ENCODE measurements at regions not wholly inside any gene's neighbourhood (a gene's known extent, or its start where the extent isn't known, plus 50 kb on each side); places are given as distances from the start of the nearest gene placed in this dataset.

GRCh38 chr15:25605151-25605550 lies 166.3 kb upstream of the UBE3A start:
- dilution Hi-C loops (cut with HindIII; ENCODE audit: low sequenced_read_pairs, unreplicated experiment) (no loop called here), intact Hi-C loops (cut with micrococcal nuclease) (no loop called here), in situ Hi-C loops (cut with MboI; ENCODE audit: low sequenced_read_pairs) (no loop called here)
- Histone ChIP-seq H4K8ac (ENCODE audit: low read depth in 2 of 2, low read length in 2 of 2) (no peak overlapping the region), H3K4me1 (ENCODE audit: control insufficient read depth, insufficient read depth, low read length) (no peaks in the 10 kb centered on the region), H3K4me3 (ENCODE audit: insufficient read depth, low read depth, low read length) (no peak overlapping the region), H3K9me1 (ENCODE audit: insufficient read depth, low read length) (no peaks in the 10 kb centered on the region), H3K4me2 (ENCODE audit: low read depth, low read length) (no peak overlapping the region), H2BK5ac (ENCODE audit: low read depth, low read length, poor library complexity, severe bottlenecking) (no peak overlapping the region), H4K20me1 (ENCODE audit: insufficient read depth, low read length) (no peaks in the 10 kb centered on the region), H3K79me1 (ENCODE audit: low read depth in 1 of 2, low read length in 2 of 2) (no peaks in the 10 kb centered on the region), H4K91ac (ENCODE audit: insufficient read depth, low read depth, low read length) (no peak overlapping the region), H3K9ac (ENCODE audit: low read depth, low read length) (no peak overlapping the region), H2BK15ac (ENCODE audit: low read depth, low read length) (no peak overlapping the region), H3K27ac (ENCODE audit: insufficient read depth, low read length) (no peak overlapping the region), H3K56ac (ENCODE audit: extremely low read depth, insufficient read depth, low read length) (no peak overlapping the region), H2AK5ac (ENCODE audit: low read depth, low read length) (no peak overlapping the region), H3K14ac (replicated peaks; ENCODE audit: low read depth, low read length) (no peak overlapping the region), H3K9me3 (ENCODE audit: control insufficient read depth, insufficient read depth, low read length) (no peaks in the 10 kb centered on the region), H2AFZ (replicated peaks; ENCODE audit: low read length, poor library complexity) (no peak overlapping the region), H2BK120ac (ENCODE audit: low read depth, low read length) (no peak overlapping the region), H3K4ac (ENCODE audit: low read depth, low read length) (no peak overlapping the region), H2BK20ac (ENCODE audit: low read depth, low read length) (no peak overlapping the region), H3K23ac (ENCODE audit: low read depth, low read length) (no peak overlapping the region), H3K27me3 (ENCODE audit: control insufficient read depth, insufficient read depth, low read length) (no peaks in the 10 kb centered on the region), H2AK9ac (replicated peaks; ENCODE audit: low read depth, low read length, poor library complexity) (no peak overlapping the region), H4K5ac (ENCODE audit: low read depth, low read length) (no peak overlapping the region), H3K18ac (ENCODE audit: low read depth, low read length) (no peak overlapping the region), H3K36me3 (ENCODE audit: control insufficient read depth, insufficient read depth, low read length) (no peaks in the 10 kb centered on the region)
- TF ChIP-seq MAFK (IDR thresholded peaks at IDR 0.05; ENCODE audit: low read depth, low read length): no peak
- TF ChIP-seq POLR2A (IDR thresholded peaks at IDR 0.05; ENCODE audit: low read depth, low read length): no peak
- TF ChIP-seq MXI1 (IDR thresholded peaks at IDR 0.05; ENCODE audit: borderline replicate concordance, low read depth, low read length): no peak
- TF ChIP-seq ELK1 (IDR thresholded peaks at IDR 0.05; ENCODE audit: borderline replicate concordance, low read depth, low read length): no peak
- no peak for TF ChIP-seq RFX5 (IDR thresholded peaks at IDR 0.05; ENCODE audit: low read depth, low read length)
- no peak for TF ChIP-seq CEBPB (IDR thresholded peaks at IDR 0.05; ENCODE audit: low read depth, low read length)
- no peak for TF ChIP-seq CTCF (conservative IDR thresholded peaks at IDR 0.05; ENCODE audit: low read depth, low read length)
- no peak for TF ChIP-seq USF2 (IDR thresholded peaks at IDR 0.05; ENCODE audit: low read depth, low read length)
- TF ChIP-seq FOS (IDR thresholded peaks at IDR 0.05; ENCODE audit: low read depth, low read length): no peak
- TF ChIP-seq RAD21 (IDR thresholded peaks at IDR 0.05; ENCODE audit: low read length): no peak
- no peak for TF ChIP-seq NFE2L2 (IDR thresholded peaks at IDR 0.05; ENCODE audit: low read depth, low read length)
- TF ChIP-seq MAZ (IDR thresholded peaks at IDR 0.05; ENCODE audit: borderline replicate concordance, low read depth, low read length): no peak
- TF ChIP-seq SMC3 (IDR thresholded peaks at IDR 0.05; ENCODE audit: low read depth, low read length): no peak
- TF ChIP-seq BHLHE40 (IDR thresholded peaks at IDR 0.05; ENCODE audit: low read depth, low read length): no peak
- no peak for TF ChIP-seq RCOR1 (IDR thresholded peaks at IDR 0.05; ENCODE audit: insufficient replicate concordance, low read length)
- ChIA-PET POLR2A (ENCODE audit: unreplicated experiment) (no interaction called here), CTCF (no interaction called here)
- ATAC-seq (ENCODE audit: low read depth) (no peak), DNase-seq (no peak)
- WGBS, 2 experiments (ENCODE audit: extremely low coverage in 2 of 2, insufficient read length in 1 of 2): no CpG with 5 or more reads among the region's 1 CpG
- no TSS peak for BruUV-seq (replicated peaks)

Measured in IMR-90 (cell line).